SJCRH30 (cell line): ENCODE measurements at regions not wholly inside any gene's neighbourhood (a gene's known extent, or its start where the extent isn't known, plus 50 kb on each side); places are given as distances from the start of the nearest gene placed in this dataset.

Source experiments
- DNase-seq, 2 experiments: peaks; one replicate each; pipeline ENCODE4 v3.0.0-alpha.2; 2015 to 2020
- H3K27ac ChIP-seq: fragments of 250-450 bp; sonication (Bioruptor Pico); 2 replicates; pipeline ENCODE4 v1.5.1; 2020; ENCODE audit warnings: mild to moderate bottlenecking, moderate library complexity
- H3K27me3 ChIP-seq: fragments of 250-450 bp; sonication (Bioruptor Pico); 2 replicates; pipeline ENCODE4 v1.5.1; 2020; ENCODE audit warnings: mild to moderate bottlenecking, moderate library complexity
- H3K36me3 ChIP-seq: fragments of 250-450 bp; sonication (Bioruptor Pico); 2 replicates; pipeline ENCODE4 v1.5.1; 2020; ENCODE audit warnings: mild to moderate bottlenecking, moderate library complexity
- H3K4me1 ChIP-seq: fragments of 250-450 bp; sonication (Bioruptor Pico); 2 replicates; pipeline ENCODE4 v1.5.1; 2020; ENCODE audit warnings: mild to moderate bottlenecking, moderate library complexity
- H3K4me3 ChIP-seq: fragments of 250-450 bp; sonication (Bioruptor Pico); 2 replicates; pipeline ENCODE4 v1.5.1; 2020; ENCODE audit warnings: mild to moderate bottlenecking, moderate library complexity
- H3K9me3 ChIP-seq: fragments of 250-450 bp; sonication (Bioruptor Pico); replicated peaks from 2 replicates; pipeline ENCODE4 v1.5.1; 2020; ENCODE audit warnings: mild to moderate bottlenecking, moderate library complexity

DNA sequence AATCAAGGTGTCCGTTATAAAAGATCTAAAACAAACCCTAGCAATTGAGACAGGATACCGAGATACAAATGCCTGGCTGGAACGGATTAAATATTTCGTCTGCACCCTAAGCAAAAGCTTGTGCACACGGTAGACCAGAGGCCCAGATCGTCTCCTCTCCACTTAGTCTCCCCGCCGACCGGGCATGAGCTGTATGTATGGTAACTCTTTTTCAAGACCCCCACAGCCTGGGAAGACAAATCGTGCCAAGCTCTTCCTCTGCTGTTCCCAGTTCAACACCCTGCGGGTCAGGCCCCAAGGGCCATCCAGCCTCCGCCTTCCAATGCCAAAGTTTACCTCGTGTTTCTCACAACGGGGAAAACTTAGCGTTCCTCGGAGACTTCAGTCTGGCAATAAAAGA, 285.7 kb upstream of the GALNT17 start:
- no peak overlapping the region for H3K27ac ChIP-seq
- H3K4me1 ChIP-seq: no peaks in the 10 kb centered on the region
- H3K4me3 ChIP-seq: no peak overlapping the region
- no peak for DNase-seq
- H3K36me3 ChIP-seq: no peaks in the 10 kb centered on the region
- H3K27me3 ChIP-seq: no peaks in the 10 kb centered on the region
- H3K9me3 ChIP-seq: peaks cover 6% of the 10 kb centered on the region

DNA sequence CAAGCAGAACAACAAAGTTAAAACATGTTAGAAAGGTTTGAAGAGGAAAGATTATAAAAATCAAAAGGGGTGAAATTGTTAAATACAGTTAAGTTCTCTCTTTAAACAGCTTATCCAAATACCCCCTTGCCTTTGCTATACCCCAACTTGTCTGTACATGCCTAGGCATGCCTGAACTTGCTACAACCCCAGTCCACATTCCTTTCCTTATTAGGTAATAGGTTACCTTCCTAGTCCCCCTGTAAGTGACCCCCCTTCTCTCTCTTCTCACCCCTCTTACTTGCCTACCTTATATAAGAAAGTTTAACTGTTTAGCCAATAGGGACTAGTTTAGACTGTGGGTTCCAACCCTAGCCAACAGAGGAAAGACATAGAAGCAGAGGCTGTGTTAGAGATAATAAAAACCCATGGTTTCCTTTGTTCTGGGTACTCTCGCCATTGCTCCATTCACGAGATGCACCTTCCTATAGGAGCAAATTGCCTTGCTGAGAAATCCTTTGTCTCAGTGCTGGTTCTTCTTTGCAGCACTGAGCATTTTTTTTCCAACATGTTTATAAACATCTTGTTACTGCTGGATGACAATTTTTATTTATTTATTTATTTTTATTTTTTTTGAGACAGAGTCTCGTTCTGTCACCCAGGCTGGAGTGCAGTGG, 282.2 kb upstream of the GALNT17 start:
- no peak for DNase-seq
- H3K4me1 ChIP-seq: no peaks in the 10 kb centered on the region
- H3K36me3 ChIP-seq: no peaks in the 10 kb centered on the region
- H3K9me3 ChIP-seq: no peaks in the 10 kb centered on the region; the same call in 1 of the 2 replicates
- H3K4me3 ChIP-seq: no peak overlapping the region
- no peak overlapping the region for H3K27ac ChIP-seq
- H3K27me3 ChIP-seq: no peaks in the 10 kb centered on the region

DNA sequence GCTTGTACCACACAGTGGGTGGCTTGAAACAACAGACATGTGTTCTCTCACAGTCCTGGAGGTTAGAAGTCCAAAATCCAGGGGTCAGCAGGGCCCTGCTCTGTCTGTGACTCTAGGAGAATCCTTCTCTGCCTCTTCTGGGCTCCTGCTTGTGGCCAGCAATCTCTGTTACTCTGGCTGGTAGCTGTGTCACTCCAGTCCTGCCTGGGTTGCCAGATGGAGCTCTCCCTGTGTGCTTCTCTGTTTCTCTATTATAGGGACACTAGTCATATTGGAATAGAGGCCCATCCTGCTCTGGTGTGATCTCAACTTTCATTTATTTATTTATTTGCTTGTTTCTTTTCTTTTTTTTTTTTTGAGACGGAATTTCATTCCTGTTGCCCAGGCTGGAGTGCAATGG, 276.6 kb upstream of the GALNT17 start:
- Histone ChIP-seq H3K27me3 (no peaks in the 10 kb centered on the region), H3K4me1 (no peaks in the 10 kb centered on the region), H3K4me3 (no peak overlapping the region), H3K36me3 (no peaks in the 10 kb centered on the region), H3K27ac (no peak overlapping the region), H3K9me3 (no peaks in the 10 kb centered on the region)
- no peak for DNase-seq

DNA sequence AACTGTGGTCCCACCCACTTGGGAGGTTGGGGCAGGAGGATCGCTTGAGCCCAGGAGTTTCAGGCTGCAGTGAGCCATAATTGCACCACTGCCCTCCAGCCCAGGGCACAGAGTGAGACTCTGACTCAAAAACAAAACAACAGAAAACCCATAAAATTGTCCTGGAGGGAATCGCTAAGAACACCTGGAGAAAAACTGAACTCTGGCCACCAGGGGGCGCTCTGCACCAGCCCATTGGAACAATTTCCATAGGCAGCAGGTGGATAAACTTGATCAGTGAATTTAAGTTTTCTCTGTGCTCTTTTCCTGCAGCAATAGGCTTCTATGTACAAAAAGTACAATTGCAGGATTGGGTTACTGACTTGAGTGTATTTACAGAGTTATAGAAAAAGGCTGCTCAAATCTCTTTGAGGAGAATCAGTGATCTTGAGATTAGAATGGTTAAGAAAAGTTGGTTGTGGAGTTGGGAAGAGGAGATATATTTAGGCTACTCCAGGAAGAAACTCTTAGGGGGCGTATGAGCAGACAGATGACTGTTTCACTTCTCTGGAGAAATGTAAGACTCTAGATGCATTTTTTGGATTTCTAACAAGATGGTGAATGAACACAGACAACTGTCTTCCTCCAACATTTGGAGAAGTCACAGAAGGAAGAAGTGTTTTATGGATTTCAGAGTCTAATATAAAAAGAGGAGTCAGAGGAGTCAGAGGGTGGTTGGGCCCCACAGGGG, 274.9 kb upstream of the GALNT17 start:
- DNase-seq: peak; percentile 52 to 82
- Histone ChIP-seq H3K4me1 (no peaks in the 10 kb centered on the region), H3K4me3 (no peak overlapping the region), H3K27me3 (no peaks in the 10 kb centered on the region), H3K36me3 (no peaks in the 10 kb centered on the region), H3K9me3 (no peaks in the 10 kb centered on the region), H3K27ac (no peak overlapping the region)

DNA sequence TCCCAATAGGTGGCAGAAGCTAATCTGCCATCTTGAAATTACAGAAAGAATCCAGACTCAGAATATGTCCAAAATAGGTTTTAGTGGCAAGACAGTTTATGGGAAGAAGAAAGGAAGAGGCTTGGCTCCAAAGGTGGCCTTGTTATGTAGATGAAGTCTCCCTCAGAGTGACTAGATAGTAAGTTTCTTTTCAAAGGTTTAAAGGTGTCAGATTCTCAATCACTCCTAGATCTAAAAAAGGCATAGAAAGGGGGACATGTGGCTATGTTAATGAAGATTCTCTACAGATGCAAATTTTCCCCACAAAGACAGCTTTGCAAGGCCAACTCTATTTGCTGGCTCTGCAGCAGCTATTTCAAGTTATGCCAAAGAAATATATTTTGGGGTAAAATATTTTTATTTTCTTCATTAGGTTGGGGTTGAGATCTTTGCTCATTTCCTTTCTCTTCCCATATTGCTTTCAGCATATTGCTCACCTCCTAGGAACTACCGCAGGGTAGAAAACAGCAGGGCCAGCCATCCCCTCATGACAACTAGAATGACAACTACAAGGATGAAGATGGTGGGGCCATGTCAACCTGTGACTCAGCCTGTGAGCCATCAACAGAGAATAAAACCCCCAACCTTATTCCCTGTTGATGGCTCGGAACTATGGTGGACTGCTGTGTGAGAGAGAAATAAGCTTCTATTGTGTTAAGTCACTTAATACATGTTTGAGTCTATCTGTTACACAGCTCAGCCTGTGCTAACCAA, 274.0 kb upstream of the GALNT17 start:
- no peaks in the 10 kb centered on the region for H3K9me3 ChIP-seq
- H3K27me3 ChIP-seq: no peaks in the 10 kb centered on the region
- H3K4me3 ChIP-seq: no peak overlapping the region
- no peak overlapping the region for H3K27ac ChIP-seq
- no peaks in the 10 kb centered on the region for H3K36me3 ChIP-seq
- DNase-seq: no peak
- no peaks in the 10 kb centered on the region for H3K4me1 ChIP-seq

DNA sequence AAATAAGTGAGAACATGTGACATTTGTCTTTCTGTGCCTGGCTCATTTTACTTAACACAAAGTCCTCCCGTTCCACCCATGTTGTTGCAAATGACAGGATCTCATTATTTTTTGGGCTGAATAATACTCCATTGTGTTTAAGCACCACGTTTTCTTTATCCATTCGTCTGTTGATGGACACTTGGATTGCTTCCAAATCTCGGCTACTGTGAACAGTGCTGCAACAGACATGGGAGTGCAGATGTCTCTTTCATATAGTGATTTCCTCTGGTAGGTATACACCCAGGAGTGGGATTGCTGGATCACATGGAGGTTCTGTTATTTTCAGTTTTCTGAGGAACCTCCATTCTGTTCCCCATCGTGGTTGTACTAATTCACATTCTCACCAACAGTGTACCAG, 264.4 kb upstream of the GALNT17 start:
- Histone ChIP-seq H3K4me1 (no peaks in the 10 kb centered on the region), H3K9me3 (no peaks in the 10 kb centered on the region), H3K4me3 (no peak overlapping the region), H3K27me3 (no peaks in the 10 kb centered on the region), H3K36me3 (no peaks in the 10 kb centered on the region), H3K27ac (no peak overlapping the region)
- no peak for DNase-seq

DNA sequence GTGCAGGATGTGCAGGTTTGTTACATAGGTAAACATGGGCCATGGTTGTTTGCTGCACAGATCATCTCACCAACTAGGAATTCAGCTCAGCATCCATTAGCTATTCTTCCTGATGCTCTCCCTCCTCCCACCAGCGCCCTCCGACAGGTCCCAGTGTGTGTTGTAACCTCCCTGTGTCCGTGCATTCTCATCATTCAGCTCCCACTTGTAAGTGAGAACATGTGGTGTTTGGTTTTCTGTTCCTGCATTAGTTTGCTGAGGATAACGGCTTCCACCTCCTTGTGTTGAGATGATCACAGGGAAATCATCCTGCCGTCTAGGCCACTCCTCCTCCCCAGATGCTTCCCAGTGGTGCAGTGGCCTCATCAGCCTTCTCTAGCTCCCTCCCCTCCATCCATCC, 261.6 kb upstream of the GALNT17 start:
- no peaks in the 10 kb centered on the region for H3K36me3 ChIP-seq
- no peak overlapping the region for H3K27ac ChIP-seq
- no peaks in the 10 kb centered on the region for H3K27me3 ChIP-seq
- no peaks in the 10 kb centered on the region for H3K4me1 ChIP-seq
- H3K9me3 ChIP-seq: no peaks in the 10 kb centered on the region
- H3K4me3 ChIP-seq: no peak overlapping the region
- no peak for DNase-seq

DNA sequence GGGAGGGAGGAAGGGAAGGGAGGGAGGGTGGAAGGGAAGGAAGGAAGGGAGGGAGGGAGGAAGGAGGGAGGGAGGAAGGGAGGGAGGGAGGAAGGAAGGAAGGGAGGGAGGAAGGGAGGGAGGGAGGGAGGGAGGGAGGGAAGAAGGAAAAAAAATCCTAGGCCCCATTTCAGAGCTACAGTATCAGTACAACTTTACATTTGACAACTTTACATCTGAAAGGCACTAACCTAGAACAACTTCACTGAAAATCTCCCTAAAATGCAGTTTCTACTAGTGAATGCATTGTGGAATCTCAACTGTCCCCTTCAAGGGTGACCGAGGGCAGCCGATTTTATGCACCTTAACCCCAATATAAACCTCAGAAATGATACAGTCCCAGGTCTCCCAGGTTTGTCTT, 259.8 kb upstream of the GALNT17 start:
- no peak overlapping the region for H3K27ac ChIP-seq
- H3K4me1 ChIP-seq: no peaks in the 10 kb centered on the region
- no peaks in the 10 kb centered on the region for H3K36me3 ChIP-seq
- no peak overlapping the region for H3K4me3 ChIP-seq
- no peaks in the 10 kb centered on the region for H3K9me3 ChIP-seq
- H3K27me3 ChIP-seq: no peaks in the 10 kb centered on the region
- DNase-seq: no peak

DNA sequence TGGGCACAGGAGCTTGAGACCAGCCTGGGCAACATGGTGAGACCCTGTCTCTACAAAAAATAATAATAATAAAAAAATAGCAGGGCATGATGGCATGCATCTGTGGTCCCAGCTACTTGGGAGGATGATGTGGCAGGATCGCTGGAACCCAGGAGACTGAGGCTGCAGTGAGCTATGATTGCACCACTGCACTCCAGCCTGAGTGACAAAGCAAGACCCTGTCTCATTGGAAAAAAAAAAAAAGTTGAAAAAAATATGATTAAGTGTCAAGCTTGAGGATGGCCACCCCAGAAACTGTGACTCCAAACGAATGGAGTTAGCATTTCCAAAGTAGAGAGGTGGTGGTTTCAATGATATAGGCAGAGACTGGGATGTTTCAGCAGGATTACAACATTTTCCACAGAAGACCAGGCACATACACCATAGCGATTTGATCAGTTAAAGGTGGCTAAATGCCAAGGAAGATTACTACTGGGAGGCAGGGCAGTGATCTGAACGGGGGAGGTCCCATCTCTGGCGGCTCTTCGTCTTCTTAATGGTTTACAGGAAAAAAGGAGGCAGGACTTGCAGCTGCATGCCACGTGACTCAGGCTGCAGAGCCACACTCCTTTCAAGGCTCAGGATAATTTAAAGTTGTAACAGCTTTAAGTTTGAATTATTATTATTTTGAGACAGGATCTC, 250.6 kb upstream of the GALNT17 start:
- no peak for DNase-seq
- no peak overlapping the region for H3K4me3 ChIP-seq

DNA sequence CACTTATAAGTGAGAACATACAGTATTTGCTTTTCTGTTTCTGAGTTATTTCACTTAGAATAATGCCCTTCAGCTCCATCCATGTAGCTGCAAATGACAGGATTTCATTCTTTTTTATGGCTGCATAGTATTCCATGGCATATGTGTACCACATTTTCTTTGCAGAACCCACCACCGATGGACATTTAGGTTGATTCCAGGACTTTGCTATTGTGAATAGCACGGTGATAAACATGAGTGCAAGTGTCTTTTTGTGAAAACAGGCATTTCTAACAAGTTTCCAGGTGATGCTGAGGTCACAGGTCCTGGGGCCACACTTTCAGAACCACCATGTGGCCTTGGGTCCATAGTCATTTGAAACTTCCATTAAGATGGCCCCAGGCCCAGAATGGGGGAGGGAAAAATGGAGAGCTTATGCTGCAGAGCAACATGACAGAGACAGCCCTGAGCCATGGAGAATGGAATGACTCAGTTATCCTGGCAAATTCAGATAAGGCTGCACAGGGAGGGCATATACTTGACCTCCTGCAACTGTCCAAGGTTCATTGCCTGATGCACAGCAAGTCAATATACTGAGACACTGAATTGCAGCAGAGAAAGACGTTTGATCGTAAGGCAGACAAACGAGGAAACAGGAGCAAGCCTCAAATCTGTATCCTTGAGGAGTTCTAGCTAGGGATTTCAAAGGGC, 248.0 kb upstream of the GALNT17 start:
- Histone ChIP-seq H3K36me3 (no peaks in the 10 kb centered on the region), H3K9me3 (no peaks in the 10 kb centered on the region), H3K27me3 (no peaks in the 10 kb centered on the region), H3K27ac (no peak overlapping the region), H3K4me3 (no peak overlapping the region), H3K4me1 (no peaks in the 10 kb centered on the region)
- DNase-seq: no peak

More for the DNA sequence above, 250.6 kb upstream of the GALNT17 start:
- Histone ChIP-seq H3K36me3 (no peaks in the 10 kb centered on the region), H3K27me3 (no peaks in the 10 kb centered on the region), H3K27ac (no peak overlapping the region), H3K4me1 (no peaks in the 10 kb centered on the region), H3K9me3 (no peaks in the 10 kb centered on the region)

DNA sequence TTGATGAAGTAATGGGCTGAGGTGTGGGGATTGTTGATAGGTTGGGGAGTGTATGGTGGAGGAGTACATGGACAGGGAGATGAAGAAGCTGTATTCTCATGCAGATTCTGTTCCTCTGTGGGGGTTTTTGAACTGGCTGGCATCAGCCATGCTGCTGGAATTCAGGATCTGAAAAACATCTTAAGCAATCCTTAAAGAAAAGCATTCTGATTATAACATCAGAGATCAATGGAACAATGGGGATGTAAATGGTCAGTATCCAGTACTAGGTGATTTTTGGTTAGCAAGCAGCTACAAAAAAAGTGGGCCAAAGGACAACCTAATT, 247.5 kb upstream of the GALNT17 start:
- no peaks in the 10 kb centered on the region for H3K4me1 ChIP-seq
- H3K27ac ChIP-seq: no peak overlapping the region
- no peak overlapping the region for H3K4me3 ChIP-seq
- H3K27me3 ChIP-seq: no peaks in the 10 kb centered on the region
- no peaks in the 10 kb centered on the region for H3K9me3 ChIP-seq
- DNase-seq: no peak
- H3K36me3 ChIP-seq: no peaks in the 10 kb centered on the region

DNA sequence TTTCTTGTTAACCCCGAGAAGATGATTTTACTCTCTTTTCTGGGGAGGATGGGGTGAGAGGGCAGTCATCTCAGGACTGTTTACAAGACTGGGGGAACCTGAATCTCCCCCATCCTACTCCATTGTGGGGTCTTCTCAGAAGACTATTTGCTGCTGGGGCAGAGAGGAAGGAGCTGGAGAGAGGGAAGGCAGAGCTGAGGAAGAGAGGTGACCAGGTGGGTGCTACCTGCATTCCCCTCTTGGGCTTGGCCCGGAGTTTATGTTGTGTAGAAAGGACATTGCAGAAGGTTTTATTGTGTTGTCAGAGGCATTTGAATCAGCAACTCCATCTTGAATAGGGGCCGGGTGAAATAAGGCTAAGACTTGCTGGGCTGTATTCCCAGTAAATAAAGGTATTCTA, 247.1 kb upstream of the GALNT17 start:
- Histone ChIP-seq H3K36me3 (no peaks in the 10 kb centered on the region), H3K27me3 (no peaks in the 10 kb centered on the region)

DNA sequence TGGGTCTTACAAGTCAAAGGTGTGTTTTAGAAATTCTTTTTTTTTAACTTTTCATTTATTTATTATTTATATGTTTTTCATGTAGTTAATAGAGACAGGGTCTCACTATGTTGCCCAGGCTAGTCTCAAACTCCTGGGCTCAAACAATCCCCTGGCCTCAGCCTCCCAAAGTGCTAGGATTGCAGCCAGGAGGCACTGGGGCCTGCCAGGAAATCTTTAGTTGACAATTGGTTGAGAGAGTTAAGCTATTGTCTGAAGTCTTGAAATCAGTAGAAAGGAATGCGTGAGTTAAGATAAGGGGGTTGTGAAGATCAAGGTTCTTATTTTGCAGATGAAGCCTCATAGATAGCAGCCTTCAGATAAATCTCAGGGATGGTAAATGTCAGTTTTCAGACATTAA, 245.4 kb upstream of the GALNT17 start:
- Histone ChIP-seq H3K4me1 (no peaks in the 10 kb centered on the region), H3K27ac (no peak overlapping the region), H3K36me3 (no peaks in the 10 kb centered on the region), H3K9me3 (no peaks in the 10 kb centered on the region), H3K4me3 (no peak overlapping the region), H3K27me3 (no peaks in the 10 kb centered on the region)
- no peak for DNase-seq

More for the DNA sequence above, 247.1 kb upstream of the GALNT17 start:
- Histone ChIP-seq H3K9me3 (no peaks in the 10 kb centered on the region), H3K27ac (no peak overlapping the region), H3K4me1 (no peaks in the 10 kb centered on the region), H3K4me3 (no peak overlapping the region)
- no peak for DNase-seq

DNA sequence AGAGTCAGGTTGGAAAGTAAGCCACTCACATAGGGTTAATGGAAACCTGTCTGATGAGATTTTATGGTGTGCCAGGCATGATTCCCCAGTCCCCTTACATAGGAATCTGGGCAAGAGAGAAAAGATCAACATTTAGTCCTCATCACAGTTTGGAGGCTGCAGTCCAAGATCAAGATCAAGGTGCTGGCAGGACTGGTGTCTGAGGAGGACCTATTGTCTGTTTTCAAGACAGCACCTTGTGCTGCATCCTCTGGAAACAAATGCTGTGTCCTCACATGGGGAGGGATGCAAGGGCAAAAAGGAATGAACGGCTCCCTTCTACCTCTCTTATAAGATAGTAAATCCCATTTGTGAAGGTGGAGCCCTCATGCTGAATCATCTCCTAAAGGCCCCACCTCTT, 244.8 kb upstream of the GALNT17 start:
- no peak for DNase-seq
- H3K36me3 ChIP-seq: no peaks in the 10 kb centered on the region

More for the DNA sequence above, 244.8 kb upstream of the GALNT17 start:
- Histone ChIP-seq H3K4me3 (no peak overlapping the region), H3K4me1 (no peaks in the 10 kb centered on the region), H3K27me3 (no peaks in the 10 kb centered on the region), H3K9me3 (no peaks in the 10 kb centered on the region), H3K27ac (no peak overlapping the region)
